Cardiac muscle cell (in vitro differentiated cells and primary cell): ENCODE measurements at regions not wholly inside any gene's neighbourhood (a gene's known extent, or its start where the extent isn't known, plus 50 kb on each side); places are given as distances from the start of the nearest gene placed in this dataset.

Source experiments
- DNase-seq, 2 donors: peaks; one replicate each; pipeline versions ENCODE4 v3.0.0 to v3.0.0-alpha.2; 2010 to 2017; ENCODE audit warnings: low read depth in 1 of 2, low spot score in 1 of 2
- H3K27ac ChIP-seq: fragments of 200-600 bp; sonication (generic); 2 replicates; pipeline ENCODE4 v1.5.1; 2016
- H3K27me3 ChIP-seq: fragments of 200-600 bp; sonication (generic); 2 replicates; pipeline ENCODE4 v1.6.0; 2016; ENCODE audit warnings: control low read depth
- H3K36me3 ChIP-seq: fragments of 200-600 bp; sonication (generic); 2 replicates; pipeline ENCODE4 v1.5.1; 2016; ENCODE audit warnings: control low read depth
- H3K4me1 ChIP-seq: fragments of 200-600 bp; sonication (generic); 2 replicates; pipeline ENCODE4 v1.8.1; 2017; ENCODE audit warnings: low read depth, mild to moderate bottlenecking, mixed run types
- H3K4me3 ChIP-seq: fragments of 200-600 bp; sonication (generic); 2 replicates; pipeline ENCODE4 v1.5.1; 2016; ENCODE audit warnings: mild to moderate bottlenecking
- H3K9me3 ChIP-seq: fragments of 200-600 bp; sonication (generic); 2 replicates; pipeline ENCODE4 v1.5.1; 2017; ENCODE audit warnings: low read depth, mild to moderate bottlenecking, control low read depth
- TF ChIP-seq, protein P1 (sequence below): IDR thresholded peaks from 2 replicates; pipeline ENCODE4 v1.5.1; 2012; ENCODE audit warnings: low read depth, mild to moderate bottlenecking, low read length

GRCh38 chr1:108082738-108083562 lies 117.2 kb downstream of the SLC25A24 start:
- peaks cover 6% of the 10 kb centered on the region for H3K4me1 ChIP-seq
- no peak overlapping the region for H3K4me3 ChIP-seq
- no peak for DNase-seq
- H3K27ac ChIP-seq, result no peak overlapping the region
- H3K27me3 ChIP-seq, result no peaks in the 10 kb centered on the region
- TF ChIP-seq, protein P1, sequence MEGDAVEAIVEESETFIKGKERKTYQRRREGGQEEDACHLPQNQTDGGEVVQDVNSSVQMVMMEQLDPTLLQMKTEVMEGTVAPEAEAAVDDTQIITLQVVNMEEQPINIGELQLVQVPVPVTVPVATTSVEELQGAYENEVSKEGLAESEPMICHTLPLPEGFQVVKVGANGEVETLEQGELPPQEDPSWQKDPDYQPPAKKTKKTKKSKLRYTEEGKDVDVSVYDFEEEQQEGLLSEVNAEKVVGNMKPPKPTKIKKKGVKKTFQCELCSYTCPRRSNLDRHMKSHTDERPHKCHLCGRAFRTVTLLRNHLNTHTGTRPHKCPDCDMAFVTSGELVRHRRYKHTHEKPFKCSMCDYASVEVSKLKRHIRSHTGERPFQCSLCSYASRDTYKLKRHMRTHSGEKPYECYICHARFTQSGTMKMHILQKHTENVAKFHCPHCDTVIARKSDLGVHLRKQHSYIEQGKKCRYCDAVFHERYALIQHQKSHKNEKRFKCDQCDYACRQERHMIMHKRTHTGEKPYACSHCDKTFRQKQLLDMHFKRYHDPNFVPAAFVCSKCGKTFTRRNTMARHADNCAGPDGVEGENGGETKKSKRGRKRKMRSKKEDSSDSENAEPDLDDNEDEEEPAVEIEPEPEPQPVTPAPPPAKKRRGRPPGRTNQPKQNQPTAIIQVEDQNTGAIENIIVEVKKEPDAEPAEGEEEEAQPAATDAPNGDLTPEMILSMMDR, result no peak
- no peaks in the 10 kb centered on the region for H3K9me3 ChIP-seq
- H3K36me3 ChIP-seq, result no peaks in the 10 kb centered on the region

DNA sequence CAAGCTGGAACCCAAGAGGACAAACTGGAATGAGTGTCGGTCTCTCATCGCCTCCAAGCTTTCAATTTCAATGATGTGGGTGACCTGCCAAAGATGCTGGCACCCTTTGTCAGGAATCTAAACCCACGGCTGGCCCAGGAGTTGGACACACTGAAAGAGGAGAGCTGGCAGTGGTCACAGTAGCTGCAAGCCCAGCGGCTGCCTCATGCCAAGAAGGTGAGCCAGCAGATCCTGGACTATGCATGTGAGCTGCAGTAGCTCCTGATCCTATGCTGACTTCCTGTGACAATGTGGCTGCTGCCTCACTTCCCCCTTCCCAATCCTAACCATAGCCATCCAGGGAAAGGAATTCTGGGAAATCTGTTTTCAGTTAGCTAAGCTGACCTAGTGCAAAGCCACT lies 117.0 kb upstream of the VAV3 start:
- no peak overlapping the region for H3K4me3 ChIP-seq
- no peak overlapping the region for H3K27ac ChIP-seq
- H3K36me3 ChIP-seq, result no peaks in the 10 kb centered on the region
- H3K27me3 ChIP-seq, result no peaks in the 10 kb centered on the region
- peaks cover 6% of the 10 kb centered on the region for H3K4me1 ChIP-seq
- TF ChIP-seq, protein P1, result no peak
- no peak for DNase-seq
- no peaks in the 10 kb centered on the region for H3K9me3 ChIP-seq

DNA sequence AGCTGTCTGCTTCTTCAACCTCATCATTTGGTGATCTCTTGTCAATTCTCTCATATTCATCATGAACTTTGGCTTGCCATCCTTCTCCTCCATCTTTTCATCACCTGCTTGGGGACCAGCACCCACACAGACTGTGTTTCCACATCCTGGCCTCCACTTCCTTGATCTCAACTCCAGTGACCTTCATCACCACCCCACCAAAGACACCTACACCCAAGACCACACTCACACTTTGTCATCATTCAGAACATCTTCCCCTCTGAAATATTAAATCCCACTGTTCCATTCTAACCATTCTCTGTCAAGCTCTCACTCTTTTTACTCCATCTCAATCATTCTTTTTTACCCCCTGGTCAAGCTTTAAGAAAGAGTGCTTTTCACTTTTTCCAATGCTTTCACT lies 115.5 kb upstream of the VAV3 start:
- H3K9me3 ChIP-seq, result no peaks in the 10 kb centered on the region
- no peaks in the 10 kb centered on the region for H3K27me3 ChIP-seq
- DNase-seq, result no peak
- peaks cover 6% of the 10 kb centered on the region for H3K4me1 ChIP-seq
- H3K36me3 ChIP-seq, result no peaks in the 10 kb centered on the region
- no peak overlapping the region for H3K4me3 ChIP-seq
- H3K27ac ChIP-seq, result no peak overlapping the region
- TF ChIP-seq, protein P1, result no peak

GRCh38 chr1:108079440-108080025 lies 114.6 kb upstream of the VAV3 start:
- no peaks in the 10 kb centered on the region for H3K36me3 ChIP-seq
- H3K4me3 ChIP-seq, result no peak overlapping the region
- TF ChIP-seq, protein P1, result no peak
- peak in 1 of 2 donors; percentile 68 for DNase-seq
- H3K27me3 ChIP-seq, result no peaks in the 10 kb centered on the region
- no peaks in the 10 kb centered on the region for H3K9me3 ChIP-seq
- peaks cover 6% of the 10 kb centered on the region for H3K4me1 ChIP-seq
- H3K27ac ChIP-seq, result no peak overlapping the region

DNA sequence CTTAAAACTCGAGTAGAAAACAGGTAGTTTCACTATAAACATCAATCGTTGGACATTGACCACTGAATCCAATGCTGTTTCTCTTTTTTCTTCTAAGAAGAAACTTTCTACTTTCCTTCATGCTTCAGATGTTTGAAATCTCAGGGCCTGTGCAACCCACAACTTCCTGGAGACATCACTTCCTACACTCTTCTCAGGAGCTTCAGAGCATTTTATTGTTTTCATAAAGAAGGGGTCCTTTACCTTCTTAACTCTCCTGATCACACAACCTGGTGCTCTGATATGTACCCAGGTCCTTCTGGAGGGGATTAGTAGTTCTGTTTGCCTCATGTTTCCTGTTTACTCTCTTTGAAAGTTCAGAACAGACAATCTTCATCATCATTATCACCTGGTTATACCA lies 113.0 kb upstream of the VAV3 start:
- TF ChIP-seq, protein P1, result no peak
- DNase-seq, result no peak
- H3K9me3 ChIP-seq, result no peaks in the 10 kb centered on the region
- H3K27me3 ChIP-seq, result no peaks in the 10 kb centered on the region
- peaks cover 6% of the 10 kb centered on the region for H3K4me1 ChIP-seq
- H3K27ac ChIP-seq, result no peak overlapping the region
- no peaks in the 10 kb centered on the region for H3K36me3 ChIP-seq
- H3K4me3 ChIP-seq, result no peak overlapping the region
